ENCODE measurements at regions not wholly inside any gene's neighbourhood (a gene's known extent, or its start where the extent isn't known, plus 50 kb on each side); places are given as distances from the start of the nearest gene placed in this dataset.

DNA sequence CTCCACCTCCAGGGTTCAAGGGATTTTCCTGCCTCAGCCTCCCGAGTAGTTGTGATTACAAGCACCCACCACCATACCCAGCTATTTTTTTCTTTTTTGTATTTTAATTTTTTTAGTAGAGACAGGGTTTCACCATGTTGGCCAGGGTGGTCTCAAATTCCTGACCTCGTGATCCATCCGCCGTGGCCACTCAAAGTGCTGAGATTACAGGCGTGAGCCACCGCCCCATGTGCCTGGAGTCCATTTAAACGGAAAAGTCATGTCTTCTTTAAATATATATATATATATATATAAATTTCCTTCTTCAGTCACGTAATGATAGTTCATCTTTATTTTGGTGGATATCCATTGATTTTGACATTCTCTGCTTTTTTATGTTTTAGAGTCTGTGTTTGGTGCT lies 264.0 kb upstream of the PITX2 start:
- no peak for DNase-seq (ENCODE audit: low spot score)

DNA sequence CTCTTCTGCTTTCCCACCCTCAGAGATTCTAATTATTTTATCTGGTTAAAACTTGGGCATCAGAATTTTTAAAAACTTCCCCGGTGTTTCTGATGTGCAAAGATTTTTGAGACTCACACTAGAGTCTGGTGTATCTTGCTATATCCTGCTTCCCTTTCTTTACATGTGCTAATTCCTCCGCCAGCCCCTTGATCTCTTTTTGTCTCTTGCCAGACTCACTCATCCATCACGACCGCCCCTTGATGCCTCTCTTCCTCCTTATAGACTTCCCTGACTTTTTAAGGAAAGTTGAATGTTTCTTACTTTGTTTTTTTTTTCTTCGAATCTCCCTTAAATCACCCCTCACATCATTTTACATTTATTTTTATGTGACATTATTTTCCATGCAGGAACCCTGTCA lies 274.9 kb upstream of the PITX2 start:
- no peak for DNase-seq (ENCODE audit: low spot score)

DNA sequence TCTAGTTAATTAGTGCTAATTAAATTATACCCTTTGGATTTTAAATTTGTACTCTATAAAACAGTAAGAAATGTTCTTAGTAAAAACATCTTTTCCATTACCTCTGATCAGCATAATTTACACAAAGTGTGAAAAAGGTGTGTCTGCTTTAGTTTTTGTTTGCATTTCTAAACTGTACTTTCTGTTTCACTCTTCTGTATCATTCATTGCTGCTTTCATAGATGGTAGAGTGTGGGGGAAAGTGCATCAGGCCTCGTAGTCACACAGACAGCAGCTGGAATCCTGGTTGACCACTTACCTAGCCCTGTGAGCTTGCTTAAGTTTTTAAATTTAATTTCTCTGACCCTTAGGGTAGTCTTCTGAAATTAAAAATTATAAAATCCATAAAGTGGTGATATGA lies 275.4 kb upstream of the PITX2 start:
- DNase-seq (ENCODE audit: low spot score): no peak

DNA sequence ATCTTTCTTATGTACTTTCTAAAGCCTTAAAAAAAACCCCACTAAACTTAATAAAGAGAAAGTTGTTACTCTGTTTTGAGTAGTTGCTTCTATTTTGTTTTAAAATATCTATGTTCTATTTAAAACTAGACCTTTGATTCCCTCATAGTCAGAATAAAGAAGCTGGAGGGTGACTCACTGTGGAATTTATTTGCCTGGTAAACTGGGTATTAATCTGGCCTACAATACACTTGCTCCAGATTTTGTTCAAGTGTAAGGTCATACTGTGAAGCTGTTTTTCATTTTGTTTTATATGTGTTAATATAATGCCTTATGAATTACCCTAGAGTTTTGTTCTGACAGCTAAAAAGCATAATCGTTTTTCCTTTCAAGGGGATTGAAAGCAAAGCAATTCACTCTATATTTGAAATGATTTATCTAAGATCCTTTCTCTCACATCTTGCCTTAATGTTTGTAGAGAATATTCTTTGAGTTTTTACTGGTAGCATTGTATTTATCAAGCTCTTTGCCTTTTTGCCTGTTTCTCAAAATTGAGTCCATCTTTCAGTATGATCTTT lies 277.4 kb upstream of the PITX2 start:
- DNase-seq (ENCODE audit: low spot score): no peak

DNA sequence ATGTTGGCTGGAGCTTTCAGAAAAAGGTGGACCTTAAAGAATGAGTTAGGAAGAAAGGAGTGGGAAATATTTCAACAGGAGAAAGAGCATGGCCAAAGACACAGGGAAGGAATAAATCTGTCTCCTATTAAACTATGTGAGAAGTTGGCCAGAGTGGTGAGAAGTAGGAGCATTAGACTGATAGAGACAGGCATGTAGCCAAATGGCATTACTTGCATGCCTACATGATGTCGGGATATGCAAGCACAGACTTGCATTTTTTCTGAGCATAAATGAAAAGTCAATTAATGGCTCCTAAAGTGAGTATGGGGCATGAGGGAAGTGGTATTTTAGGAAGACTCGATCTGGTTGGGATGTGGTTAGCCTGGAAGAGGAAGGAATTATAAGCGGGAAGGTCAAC lies 279.6 kb upstream of the PITX2 start:
- DNase-seq (ENCODE audit: low spot score): no peak

DNA sequence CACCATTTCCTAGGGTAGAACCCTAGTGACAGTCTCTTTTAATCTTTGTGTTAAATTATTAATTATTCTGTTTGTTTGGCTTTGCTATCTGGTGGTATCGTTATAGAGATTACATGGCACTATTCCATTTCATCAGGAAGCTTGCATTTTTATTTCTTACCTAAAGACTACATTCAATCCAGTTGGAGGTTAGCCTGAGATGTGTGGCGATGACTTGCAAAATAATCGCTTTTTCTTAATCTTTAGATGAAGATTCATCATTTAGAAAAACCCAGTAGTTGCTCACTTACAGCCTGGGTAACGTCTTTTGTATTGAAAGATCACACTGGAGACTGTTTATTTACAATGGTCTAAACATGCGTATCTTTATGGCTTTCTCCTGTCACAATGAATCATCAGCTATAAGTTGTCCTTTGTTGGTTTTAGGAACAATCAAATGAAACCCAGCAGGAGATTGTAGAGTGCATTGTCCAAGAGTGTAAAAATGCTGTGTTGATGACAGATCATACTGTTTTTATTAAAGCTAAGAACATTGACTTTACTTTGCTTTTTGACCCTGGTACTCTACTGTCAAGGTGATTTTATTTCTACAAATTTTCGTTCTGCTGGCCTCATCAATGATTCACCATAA lies 281.7 kb upstream of the PITX2 start:
- DNase-seq (ENCODE audit: low spot score): no peak

- DNase-seq (ENCODE audit: low spot score): no peak
These were observed 282.5 kb upstream of the PITX2 start for GRCh38 chr4:110905367-110905766.

- no peak for DNase-seq (ENCODE audit: low spot score)
These were observed 285.0 kb upstream of the PITX2 start for GRCh38 chr4:110907801-110908313.

- DNase-seq (ENCODE audit: low spot score): no peak
These were observed 291.9 kb upstream of the PITX2 start for GRCh38 chr4:110914791-110915190.

GRCh38 chr4:110915301-110915700 lies 292.4 kb upstream of the PITX2 start:
- DNase-seq (ENCODE audit: low spot score): no peak

- no peak for DNase-seq (ENCODE audit: low spot score)
These were observed 293.6 kb upstream of the PITX2 start for GRCh38 chr4:110916505-110916904.

DNA sequence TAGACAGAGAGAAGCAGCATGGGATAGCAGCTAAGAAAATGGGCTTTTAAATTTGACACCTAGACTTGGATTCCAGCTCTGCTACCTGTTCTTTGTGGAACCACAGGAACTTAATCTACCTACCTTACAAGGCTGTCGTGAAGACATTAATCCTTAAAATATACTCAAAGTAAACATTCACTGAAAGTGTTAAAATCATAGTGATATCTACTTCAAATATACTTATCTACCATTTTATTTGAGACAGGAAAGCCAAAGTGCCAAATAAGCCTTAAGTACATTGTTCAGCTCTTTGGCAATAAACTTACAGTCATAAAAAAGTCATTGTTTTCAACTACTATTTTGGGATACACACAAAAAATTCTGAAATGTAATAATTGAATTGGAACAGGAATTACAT lies 295.0 kb upstream of the PITX2 start:
- DNase-seq (ENCODE audit: low spot score): no peak

DNA sequence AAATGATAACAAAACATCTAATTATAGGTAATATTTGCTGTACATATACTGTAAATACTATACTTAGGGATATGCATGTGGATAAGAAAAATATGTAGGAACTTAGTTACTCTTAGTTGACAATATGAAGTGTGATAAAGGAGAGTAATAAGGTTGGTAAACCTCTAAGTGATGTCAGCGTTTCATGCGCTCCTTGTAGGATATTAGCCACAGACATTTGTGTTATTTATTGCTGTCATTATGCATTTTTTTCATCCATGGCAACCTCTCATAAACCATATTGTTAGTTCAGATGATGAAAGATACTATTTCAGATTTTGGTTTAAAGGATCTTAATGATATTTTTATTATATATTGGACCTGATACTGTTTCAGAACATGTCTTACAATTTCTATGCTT lies 298.1 kb upstream of the PITX2 start:
- DNase-seq (ENCODE audit: low spot score): no peak

DNA sequence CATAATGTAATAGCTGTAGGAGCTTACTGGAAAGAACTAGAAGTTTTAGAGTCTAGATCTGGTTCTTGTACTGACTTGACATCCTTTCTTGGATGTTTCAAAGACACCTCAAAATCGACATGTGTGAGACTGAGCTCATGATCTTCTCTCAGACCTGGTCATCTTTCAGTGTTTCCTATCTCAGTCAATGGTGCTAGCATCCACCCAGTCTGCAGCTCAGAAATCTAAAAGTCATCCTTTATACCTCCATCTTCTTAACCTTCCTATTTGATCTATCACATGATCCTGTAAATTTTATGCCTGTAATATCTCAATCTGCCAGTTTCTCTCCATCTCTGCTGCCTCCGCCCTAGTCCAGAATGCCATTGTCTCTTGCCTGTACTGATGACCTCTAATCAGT lies 301.9 kb upstream of the PITX2 start:
- DNase-seq (ENCODE audit: low spot score): no peak

- DNase-seq (ENCODE audit: low spot score): no peak
These were observed 304.0 kb upstream of the PITX2 start for GRCh38 chr4:110926841-110927400.

DNA sequence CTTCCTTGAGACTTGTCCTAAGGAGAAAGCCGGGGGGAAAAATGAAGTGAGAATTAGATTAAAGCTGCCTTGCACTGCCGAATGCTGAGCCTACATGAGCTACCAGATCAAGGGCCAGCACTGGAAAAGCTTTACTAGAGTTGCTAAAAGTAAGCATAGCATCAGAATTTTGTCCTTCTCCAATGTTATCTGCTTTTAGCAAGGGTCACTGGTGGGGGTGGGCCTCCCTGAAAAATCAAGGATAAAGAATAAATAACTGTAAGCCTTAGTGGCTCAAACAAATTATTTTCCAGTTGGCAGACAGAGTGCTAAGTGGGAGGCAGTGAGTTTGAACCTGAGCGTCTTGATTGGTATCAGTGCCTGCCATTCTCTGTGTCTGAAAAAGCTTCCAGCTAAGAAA lies 310.5 kb upstream of the PITX2 start:
- DNase-seq (ENCODE audit: low spot score): no peak

DNA sequence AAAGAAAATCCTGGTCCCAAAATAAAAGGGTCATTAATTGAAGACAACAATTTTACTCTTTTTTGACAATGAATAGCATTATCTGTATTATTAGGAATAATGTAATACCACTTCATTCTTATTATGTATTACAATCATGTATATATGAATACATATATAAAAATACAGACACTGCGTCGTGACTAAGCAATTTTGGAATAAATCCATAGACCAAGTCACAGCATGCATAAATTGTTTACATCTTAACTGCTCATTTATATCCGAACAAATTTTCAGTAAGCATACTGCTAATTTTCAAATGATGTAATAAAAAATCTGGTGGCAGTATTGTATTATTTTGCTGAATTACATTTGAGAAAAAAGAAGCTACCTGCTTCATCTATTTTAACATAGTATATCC lies 321.6 kb upstream of the PITX2 start:
- DNase-seq (ENCODE audit: low spot score): no peak

GRCh38 chr4:110945600-110945999 lies 322.7 kb upstream of the PITX2 start:
- no peak for DNase-seq (ENCODE audit: low spot score)

- no peak for DNase-seq (ENCODE audit: low spot score)
These were observed 326.7 kb upstream of the PITX2 start for GRCh38 chr4:110949542-110949941.

DNA sequence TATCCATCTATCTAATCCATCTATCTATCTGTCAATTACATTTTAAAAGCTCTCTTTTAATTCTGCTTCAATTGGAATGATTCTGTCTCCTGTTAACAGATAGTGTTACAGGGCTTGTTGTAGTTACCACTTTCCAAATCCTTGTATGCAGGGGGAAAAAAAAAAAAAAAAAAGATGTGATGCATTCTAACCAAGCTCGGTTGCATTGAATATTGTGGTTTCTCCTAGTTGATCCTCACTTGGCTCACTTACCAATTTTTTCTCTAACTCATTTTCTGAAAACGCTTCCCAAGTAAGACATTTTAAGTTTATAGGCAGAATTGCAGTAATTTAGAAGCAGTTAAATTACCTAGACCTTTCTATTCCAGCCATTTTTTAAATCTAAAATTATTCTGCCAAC lies 327.9 kb upstream of the PITX2 start:
- DNase-seq (ENCODE audit: low spot score): no peak

DNA sequence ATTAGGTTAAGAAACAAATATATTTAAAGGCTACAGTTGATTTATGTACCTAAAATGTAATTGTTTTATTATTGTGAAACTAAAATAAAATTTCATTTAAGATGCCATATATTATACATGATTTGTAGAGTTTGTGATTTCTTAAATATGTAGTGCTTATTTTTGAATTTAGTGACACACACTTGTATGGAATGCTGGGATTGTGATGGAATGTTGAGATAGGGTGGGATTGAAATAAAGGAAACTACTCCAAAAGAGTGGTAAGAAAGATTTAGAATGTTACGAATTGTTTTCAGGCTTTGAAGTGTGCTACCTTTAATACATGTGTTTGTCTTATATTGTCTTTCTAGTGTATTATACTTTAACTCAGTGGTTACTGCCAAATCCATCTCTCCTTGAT lies 330.3 kb upstream of the PITX2 start:
- no peak for DNase-seq (ENCODE audit: low spot score)

DNA sequence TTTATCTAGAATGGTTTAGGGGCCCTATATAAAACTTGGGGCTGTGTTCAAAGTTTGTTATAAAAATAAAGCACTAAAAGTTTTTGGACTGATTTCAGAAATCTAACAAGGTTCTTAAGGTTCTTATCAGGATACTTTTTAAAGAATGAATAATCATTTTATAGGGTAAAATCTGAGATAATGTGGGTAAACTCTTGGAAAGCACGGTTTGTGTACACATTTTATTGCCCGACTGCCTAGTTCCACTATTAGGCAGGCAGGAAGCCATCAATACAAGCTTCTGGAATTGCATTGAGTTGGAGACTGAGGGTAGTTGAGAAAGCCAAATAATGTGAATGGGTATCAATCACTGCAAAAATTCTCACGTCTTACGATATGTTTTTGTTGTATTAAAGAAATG lies 331.0 kb upstream of the PITX2 start:
- DNase-seq (ENCODE audit: low spot score): no peak

DNA sequence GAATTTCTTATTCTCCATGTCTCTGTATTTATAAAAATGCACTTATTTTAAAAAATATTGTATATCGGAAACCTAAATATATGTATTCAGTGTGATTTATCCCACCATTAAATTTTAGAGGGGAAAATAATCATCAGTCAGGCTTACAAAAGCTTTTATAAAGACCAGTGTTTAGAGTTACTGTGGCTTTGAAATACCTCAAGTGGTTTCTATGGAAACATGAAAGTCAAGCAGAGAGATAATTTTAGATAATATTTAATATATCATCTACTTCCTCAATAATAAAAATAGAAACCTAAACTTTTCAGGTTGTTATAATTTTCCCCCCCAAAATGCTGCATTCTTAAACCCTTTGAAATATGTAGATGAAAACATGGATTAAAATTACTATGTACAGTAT lies 332.9 kb upstream of the PITX2 start:
- no peak for DNase-seq (ENCODE audit: low spot score)

DNA sequence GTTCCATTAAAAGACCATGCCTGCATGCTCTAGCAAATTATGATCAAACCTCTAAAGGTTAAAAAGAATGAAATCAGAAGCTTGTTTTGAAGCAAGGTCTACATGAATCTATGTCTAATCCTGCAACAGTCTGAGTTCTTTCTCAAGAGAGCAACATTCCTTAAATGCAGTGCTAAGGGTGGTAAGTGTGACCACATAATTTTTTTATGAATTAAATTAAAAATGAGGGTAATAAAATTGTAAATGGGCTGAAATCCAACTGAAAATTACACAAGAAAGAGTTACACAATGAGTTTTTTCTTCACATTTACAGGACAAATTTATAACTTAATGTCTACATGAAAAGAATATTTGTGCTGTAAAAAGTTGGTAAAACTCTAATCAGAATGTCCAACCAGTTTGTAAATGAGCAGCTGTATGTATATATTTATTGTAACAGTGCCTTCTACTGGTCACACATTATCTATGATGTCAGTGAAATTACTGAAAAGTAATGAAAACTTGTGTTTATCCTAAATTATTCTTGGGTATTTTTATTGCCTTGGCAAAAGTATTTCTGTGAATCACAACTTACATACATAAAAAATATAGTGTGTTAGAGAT lies 336.3 kb upstream of the PITX2 start:
- DNase-seq (ENCODE audit: low spot score): no peak
